Fibroblast of skin of back (primary cell): ENCODE measurements at regions not wholly inside any gene's neighbourhood (a gene's known extent, or its start where the extent isn't known, plus 50 kb on each side); places are given as distances from the start of the nearest gene placed in this dataset.
"Not testable (repeated sequence)": the region's sequence is repeated elsewhere in the genome, so short reads cannot be mapped to it uniquely, and the experiment has no call there.

ENCODE experiments used
- DNase-seq: peaks from one replicate; pipeline ENCODE4 v3.0.0-alpha.2; 2013

GRCh38 chr5:167823405-167823804 is 468.0 kb upstream of the WWC1 start:
- DNase-seq, result no peak

GRCh38 chr5:167827766-167828165 is 463.7 kb upstream of the WWC1 start:
- no peak for DNase-seq

- no peak for DNase-seq
Measured at GRCh38 chr5:167831754-167832504, 459.5 kb upstream of the WWC1 start.

GRCh38 chr5:167832609-167833008 is 458.8 kb upstream of the WWC1 start:
- DNase-seq, result no peak

- DNase-seq, result no peak
Measured at GRCh38 chr5:167833456-167833855, 458.0 kb upstream of the WWC1 start.

GRCh38 chr5:167835146-167835545 is 456.3 kb upstream of the WWC1 start:
- peak; percentile 76 for DNase-seq

GRCh38 chr5:167837127-167837526 is 454.3 kb upstream of the WWC1 start:
- DNase-seq, result no peak

GRCh38 chr5:167839065-167839464 is 452.4 kb upstream of the WWC1 start:
- DNase-seq, result no peak

GRCh38 chr5:167840527-167841130 is 450.8 kb upstream of the WWC1 start:
- no peak for DNase-seq

- peak; percentile 21 for DNase-seq
Measured at GRCh38 chr5:167843881-167844572, 447.4 kb upstream of the WWC1 start.

- no peak for DNase-seq
Measured at GRCh38 chr5:167845952-167846351, 445.5 kb upstream of the WWC1 start.

- no peak for DNase-seq
Measured at GRCh38 chr5:167849874-167850273, 441.6 kb upstream of the WWC1 start.

GRCh38 chr5:167850911-167851310 is 440.5 kb upstream of the WWC1 start:
- DNase-seq, result peak; percentile 72

- no peak for DNase-seq
Measured at GRCh38 chr5:167851416-167851815, 440.0 kb upstream of the WWC1 start.

- DNase-seq, result no peak
Measured at GRCh38 chr5:167852515-167852914, 438.9 kb upstream of the WWC1 start.

- DNase-seq, result peak; percentile 90
Measured at GRCh38 chr5:167853421-167853820, 438.0 kb upstream of the WWC1 start.

- no peak for DNase-seq
Measured at GRCh38 chr5:167855818-167856217, 435.6 kb upstream of the WWC1 start.

GRCh38 chr5:167857321-167857720 is 434.1 kb upstream of the WWC1 start:
- DNase-seq, result no peak

GRCh38 chr5:167858186-167858855 is 433.1 kb upstream of the WWC1 start:
- DNase-seq, result not testable (repeated sequence)

GRCh38 chr5:167861129-167861927 is 430.1 kb upstream of the WWC1 start:
- peak; percentile 44 for DNase-seq

GRCh38 chr5:167861928-167862426 is 429.5 kb upstream of the WWC1 start:
- no peak for DNase-seq

GRCh38 chr5:167863883-167864282 is 427.6 kb upstream of the WWC1 start:
- no peak for DNase-seq
